ENCODE measurements at regions not wholly inside any gene's neighbourhood (a gene's known extent, or its start where the extent isn't known, plus 50 kb on each side); places are given as distances from the start of the nearest gene placed in this dataset.
"Not testable (repeated sequence)": the region's sequence is repeated elsewhere in the genome, so short reads cannot be mapped to it uniquely, and the experiment has no call there.

GRCh38 chr2:111445941-111446340, 325.2 kb downstream of the BCL2L11 start:
- H3K79me2 ChIP-seq (ENCODE audit: insufficient read depth, low read length); H3K4me2 ChIP-seq (ENCODE audit: low read depth, low read length, poor library complexity, severe bottlenecking); H3K9ac ChIP-seq (ENCODE audit: low read depth, low read length, poor library complexity, severe bottlenecking); H3F3A ChIP-seq (ENCODE audit: low read depth); H3K4me1 ChIP-seq (ENCODE audit: insufficient read depth, low read length, poor library complexity, severe bottlenecking); H3K9me2 ChIP-seq (replicated peaks; ENCODE audit: low read depth, low read length); H3K27me3 ChIP-seq (ENCODE audit: insufficient read depth, low read length, poor library complexity, severe bottlenecking); H3K9me3 ChIP-seq (ENCODE audit: insufficient read depth, low read depth, low read length); H3K4me3 ChIP-seq (ENCODE audit: low read length, poor library complexity, severe bottlenecking); H3K36me3 ChIP-seq (ENCODE audit: insufficient read depth, low read length); H2AFZ ChIP-seq (ENCODE audit: low read length); H4K20me1 ChIP-seq (ENCODE audit: insufficient read depth, low read length, poor library complexity, severe bottlenecking): not testable (repeated sequence)

- H3F3A ChIP-seq (ENCODE audit: low read depth); H3K9me2 ChIP-seq (replicated peaks; ENCODE audit: low read depth, low read length); H3K79me2 ChIP-seq (ENCODE audit: insufficient read depth, low read length); H2AFZ ChIP-seq (ENCODE audit: low read length); H3K9me3 ChIP-seq (ENCODE audit: insufficient read depth, low read depth, low read length); H4K20me1 ChIP-seq (ENCODE audit: insufficient read depth, low read length, poor library complexity, severe bottlenecking); H3K36me3 ChIP-seq (ENCODE audit: insufficient read depth, low read length); H3K4me2 ChIP-seq (ENCODE audit: low read depth, low read length, poor library complexity, severe bottlenecking); H3K9ac ChIP-seq (ENCODE audit: low read depth, low read length, poor library complexity, severe bottlenecking); H3K27me3 ChIP-seq (ENCODE audit: insufficient read depth, low read length, poor library complexity, severe bottlenecking); H3K4me3 ChIP-seq (ENCODE audit: low read length, poor library complexity, severe bottlenecking); H3K4me1 ChIP-seq (ENCODE audit: insufficient read depth, low read length, poor library complexity, severe bottlenecking): not testable (repeated sequence)
Observed at GRCh38 chr2:111447482-111447881, 326.8 kb downstream of the BCL2L11 start.

- H2AFZ ChIP-seq (ENCODE audit: low read length); H3K4me2 ChIP-seq (ENCODE audit: low read depth, low read length, poor library complexity, severe bottlenecking); H3K79me2 ChIP-seq (ENCODE audit: insufficient read depth, low read length); H3K27me3 ChIP-seq (ENCODE audit: insufficient read depth, low read length, poor library complexity, severe bottlenecking); H3K36me3 ChIP-seq (ENCODE audit: insufficient read depth, low read length); H3K9ac ChIP-seq (ENCODE audit: low read depth, low read length, poor library complexity, severe bottlenecking); H3K9me2 ChIP-seq (replicated peaks; ENCODE audit: low read depth, low read length); H3K9me3 ChIP-seq (ENCODE audit: insufficient read depth, low read depth, low read length); H4K20me1 ChIP-seq (ENCODE audit: insufficient read depth, low read length, poor library complexity, severe bottlenecking); H3K4me1 ChIP-seq (ENCODE audit: insufficient read depth, low read length, poor library complexity, severe bottlenecking); H3K4me3 ChIP-seq (ENCODE audit: low read length, poor library complexity, severe bottlenecking); H3F3A ChIP-seq (ENCODE audit: low read depth): not testable (repeated sequence)
Observed at GRCh38 chr2:111448796-111449195, 328.1 kb downstream of the BCL2L11 start.

DNA sequence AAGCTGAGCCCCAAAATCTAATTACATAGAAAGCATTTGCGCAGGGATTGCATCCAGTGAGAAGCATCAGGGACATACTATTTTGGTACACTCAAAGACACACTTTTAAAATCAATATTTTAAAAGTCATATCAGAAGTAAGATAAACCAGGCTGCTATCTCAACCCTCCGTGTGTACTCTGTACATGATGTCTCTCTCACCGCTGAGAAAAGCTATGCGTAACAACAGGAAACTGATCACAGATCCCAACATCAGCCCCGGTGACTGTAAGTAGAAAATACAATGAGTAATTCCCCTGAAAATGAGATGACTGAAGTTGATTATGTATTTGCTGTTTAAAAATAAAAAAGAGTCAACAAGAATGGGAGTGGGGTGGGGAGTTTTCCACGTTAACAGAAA, 329.8 kb downstream of the BCL2L11 start:
- H3K4me3 ChIP-seq (ENCODE audit: low read length, poor library complexity, severe bottlenecking); H3K27me3 ChIP-seq (ENCODE audit: insufficient read depth, low read length, poor library complexity, severe bottlenecking); H3K79me2 ChIP-seq (ENCODE audit: insufficient read depth, low read length); H3K4me2 ChIP-seq (ENCODE audit: low read depth, low read length, poor library complexity, severe bottlenecking); H2AFZ ChIP-seq (ENCODE audit: low read length); H3K9me3 ChIP-seq (ENCODE audit: insufficient read depth, low read depth, low read length); H3K9me2 ChIP-seq (replicated peaks; ENCODE audit: low read depth, low read length); H3K4me1 ChIP-seq (ENCODE audit: insufficient read depth, low read length, poor library complexity, severe bottlenecking); H3K9ac ChIP-seq (ENCODE audit: low read depth, low read length, poor library complexity, severe bottlenecking); H3K36me3 ChIP-seq (ENCODE audit: insufficient read depth, low read length); H3F3A ChIP-seq (ENCODE audit: low read depth); H4K20me1 ChIP-seq (ENCODE audit: insufficient read depth, low read length, poor library complexity, severe bottlenecking): not testable (repeated sequence)

DNA sequence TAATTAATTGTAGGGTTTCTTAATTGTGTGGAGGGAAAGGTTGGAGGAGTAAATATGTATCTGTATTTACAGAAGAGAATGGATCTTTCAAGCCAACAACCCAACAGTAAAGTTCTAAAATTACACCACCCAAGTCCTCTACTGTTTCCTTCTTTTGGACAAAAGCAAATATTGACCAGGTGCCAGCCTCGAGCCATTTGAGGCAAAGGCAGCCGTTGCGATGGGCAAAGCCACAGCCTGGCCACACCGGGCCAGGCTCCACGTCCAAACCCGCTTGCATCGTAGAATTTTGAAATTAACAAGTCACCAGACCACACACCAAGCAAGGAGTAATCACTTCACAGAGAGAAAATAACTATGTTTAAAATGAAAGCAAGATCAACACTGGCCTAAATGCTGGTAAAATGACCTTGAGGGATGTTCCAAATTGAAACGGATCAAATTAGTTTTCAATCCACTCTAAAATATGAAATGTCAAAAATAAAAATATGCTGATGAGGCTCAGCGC, 331.0 kb downstream of the BCL2L11 start:
- H3K9me2 ChIP-seq (replicated peaks; ENCODE audit: low read depth, low read length); H3K4me3 ChIP-seq (ENCODE audit: low read length, poor library complexity, severe bottlenecking); H3K4me1 ChIP-seq (ENCODE audit: insufficient read depth, low read length, poor library complexity, severe bottlenecking); H2AFZ ChIP-seq (ENCODE audit: low read length); H3F3A ChIP-seq (ENCODE audit: low read depth); H3K79me2 ChIP-seq (ENCODE audit: insufficient read depth, low read length); H3K36me3 ChIP-seq (ENCODE audit: insufficient read depth, low read length); H4K20me1 ChIP-seq (ENCODE audit: insufficient read depth, low read length, poor library complexity, severe bottlenecking); H3K4me2 ChIP-seq (ENCODE audit: low read depth, low read length, poor library complexity, severe bottlenecking); H3K27me3 ChIP-seq (ENCODE audit: insufficient read depth, low read length, poor library complexity, severe bottlenecking); H3K9me3 ChIP-seq (ENCODE audit: insufficient read depth, low read depth, low read length); H3K9ac ChIP-seq (ENCODE audit: low read depth, low read length, poor library complexity, severe bottlenecking): not testable (repeated sequence)

GRCh38 chr2:111452208-111452607, 331.5 kb downstream of the BCL2L11 start:
- not testable (repeated sequence) for H3K27me3 ChIP-seq (ENCODE audit: insufficient read depth, low read length, poor library complexity, severe bottlenecking); H3K4me3 ChIP-seq (ENCODE audit: low read length, poor library complexity, severe bottlenecking); H3K9me2 ChIP-seq (replicated peaks; ENCODE audit: low read depth, low read length); H4K20me1 ChIP-seq (ENCODE audit: insufficient read depth, low read length, poor library complexity, severe bottlenecking); H3K9me3 ChIP-seq (ENCODE audit: insufficient read depth, low read depth, low read length); H2AFZ ChIP-seq (ENCODE audit: low read length); H3K79me2 ChIP-seq (ENCODE audit: insufficient read depth, low read length); H3F3A ChIP-seq (ENCODE audit: low read depth); H3K9ac ChIP-seq (ENCODE audit: low read depth, low read length, poor library complexity, severe bottlenecking); H3K36me3 ChIP-seq (ENCODE audit: insufficient read depth, low read length); H3K4me1 ChIP-seq (ENCODE audit: insufficient read depth, low read length, poor library complexity, severe bottlenecking); H3K4me2 ChIP-seq (ENCODE audit: low read depth, low read length, poor library complexity, severe bottlenecking)

DNA sequence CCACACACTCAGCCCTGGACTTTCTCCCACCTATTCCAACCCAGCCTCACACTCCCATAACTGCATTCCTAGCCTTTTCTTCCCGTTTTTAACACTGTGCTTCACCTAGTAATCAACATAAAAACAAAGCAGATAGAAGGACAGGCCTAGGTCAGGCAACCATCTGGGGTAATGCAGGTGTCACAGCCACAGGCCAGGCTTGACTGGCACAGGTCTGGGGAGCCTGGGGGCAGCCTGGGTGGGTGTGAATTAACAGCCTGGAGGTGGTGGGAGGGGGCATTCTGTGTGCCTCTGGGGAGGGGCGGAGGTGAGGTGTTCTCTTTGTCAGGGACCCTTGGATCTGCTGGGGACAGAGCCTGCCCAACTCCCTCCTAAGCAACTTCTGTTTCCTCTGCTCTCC, 332.6 kb downstream of the BCL2L11 start:
- H3K9ac ChIP-seq (ENCODE audit: low read depth, low read length, poor library complexity, severe bottlenecking); H2AFZ ChIP-seq (ENCODE audit: low read length); H4K20me1 ChIP-seq (ENCODE audit: insufficient read depth, low read length, poor library complexity, severe bottlenecking); H3K4me2 ChIP-seq (ENCODE audit: low read depth, low read length, poor library complexity, severe bottlenecking); H3K27me3 ChIP-seq (ENCODE audit: insufficient read depth, low read length, poor library complexity, severe bottlenecking); H3K9me2 ChIP-seq (replicated peaks; ENCODE audit: low read depth, low read length); H3K4me3 ChIP-seq (ENCODE audit: low read length, poor library complexity, severe bottlenecking); H3F3A ChIP-seq (ENCODE audit: low read depth); H3K36me3 ChIP-seq (ENCODE audit: insufficient read depth, low read length); H3K79me2 ChIP-seq (ENCODE audit: insufficient read depth, low read length); H3K4me1 ChIP-seq (ENCODE audit: insufficient read depth, low read length, poor library complexity, severe bottlenecking); H3K9me3 ChIP-seq (ENCODE audit: insufficient read depth, low read depth, low read length): not testable (repeated sequence)

DNA sequence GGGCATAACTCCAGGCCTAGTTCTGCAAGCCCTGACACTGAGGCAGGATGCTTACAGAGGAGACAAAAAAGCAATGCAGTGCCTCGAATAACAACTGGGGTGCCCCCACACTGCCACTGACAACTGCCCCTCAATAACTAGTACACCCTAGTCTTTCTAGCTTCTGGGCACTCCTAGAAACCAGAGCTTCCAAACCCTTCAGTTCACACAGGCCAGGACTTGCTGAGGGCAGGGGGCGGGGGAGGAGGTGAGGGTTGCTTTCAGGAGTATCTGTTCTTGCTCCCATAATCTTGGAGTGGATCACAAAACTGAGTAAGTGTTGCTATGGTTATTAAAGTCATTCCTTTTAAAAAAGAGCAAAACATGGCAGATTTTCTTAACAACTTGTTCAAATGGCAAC, 333.1 kb downstream of the BCL2L11 start:
- H3K4me1 ChIP-seq (ENCODE audit: insufficient read depth, low read length, poor library complexity, severe bottlenecking); H3K9me3 ChIP-seq (ENCODE audit: insufficient read depth, low read depth, low read length); H3K9ac ChIP-seq (ENCODE audit: low read depth, low read length, poor library complexity, severe bottlenecking); H3K79me2 ChIP-seq (ENCODE audit: insufficient read depth, low read length); H4K20me1 ChIP-seq (ENCODE audit: insufficient read depth, low read length, poor library complexity, severe bottlenecking); H3K27me3 ChIP-seq (ENCODE audit: insufficient read depth, low read length, poor library complexity, severe bottlenecking); H3K36me3 ChIP-seq (ENCODE audit: insufficient read depth, low read length); H3K4me2 ChIP-seq (ENCODE audit: low read depth, low read length, poor library complexity, severe bottlenecking); H3K4me3 ChIP-seq (ENCODE audit: low read length, poor library complexity, severe bottlenecking); H3K9me2 ChIP-seq (replicated peaks; ENCODE audit: low read depth, low read length); H3F3A ChIP-seq (ENCODE audit: low read depth); H2AFZ ChIP-seq (ENCODE audit: low read length): not testable (repeated sequence)
